GM23338 (cell line): ENCODE measurements at regions not wholly inside any gene's neighbourhood (a gene's known extent, or its start where the extent isn't known, plus 50 kb on each side); places are given as distances from the start of the nearest gene placed in this dataset.

Experiments
- CTCF ChIP-seq, 2 experiments: fragments of 200-600 bp in 1 of 2; sonication (generic) in 1 of 2; conservative IDR thresholded peaks; 2 replicates each; pipeline versions ENCODE4 v1.5.1 to v1.6.1; 2016 to 2017; ENCODE audit warnings: antibody characterized with exemption in 2 of 2, low read depth in 2 of 2, mild to moderate bottlenecking in 2 of 2, moderate library complexity in 1 of 2
- TF ChIP-seq, protein P1 (sequence below): IDR thresholded peaks from one replicate; pipeline ENCODE4 v1.6.1; 2018; ENCODE audit warnings: antibody characterized with exemption; ENCODE audit not compliant: unreplicated experiment

DNA sequence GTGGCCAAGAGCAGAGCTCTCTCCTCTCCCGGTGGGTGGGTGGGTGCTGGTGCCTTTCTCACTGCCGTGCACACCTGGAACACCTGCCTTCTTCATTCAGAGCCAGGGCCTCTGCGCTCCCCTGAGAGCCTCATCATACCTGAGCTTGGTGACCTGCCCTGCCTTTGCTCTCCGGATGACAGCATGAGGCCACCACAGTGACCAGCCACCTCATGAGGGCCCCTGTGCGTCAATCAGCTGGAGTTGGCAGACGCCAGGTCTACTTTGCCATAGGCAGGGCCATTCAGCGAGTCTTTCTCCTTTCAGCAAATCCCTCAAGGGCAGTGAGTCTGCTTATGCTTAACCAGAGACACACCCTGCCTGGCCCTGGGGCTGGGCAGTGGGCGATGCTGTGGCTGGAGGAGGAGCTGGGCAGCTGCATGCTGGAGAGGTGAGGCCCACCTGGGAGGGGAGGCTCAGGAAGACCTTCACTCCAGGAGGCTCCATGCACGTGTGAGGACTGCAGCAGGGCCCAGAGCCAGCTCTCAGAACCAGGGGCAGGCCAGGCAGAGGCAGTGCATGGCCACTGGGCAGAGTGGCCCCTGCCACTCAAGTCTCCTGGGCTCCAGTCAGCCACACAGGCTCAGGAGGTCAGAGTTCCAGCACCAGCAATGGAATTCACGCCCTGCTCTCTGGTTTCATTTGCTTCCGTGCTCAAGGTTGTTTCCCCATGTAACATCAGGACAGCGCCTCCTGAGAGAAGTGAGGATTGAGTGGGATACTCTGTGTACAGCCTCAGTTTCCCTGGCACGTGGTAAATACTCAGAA, 417.5 kb upstream of the MYT1L start:
- no peak for TF ChIP-seq CTCF (conservative IDR thresholded peaks at IDR 0.05; ENCODE audit: low read depth in 2 of 2)
- TF ChIP-seq, protein P1, sequence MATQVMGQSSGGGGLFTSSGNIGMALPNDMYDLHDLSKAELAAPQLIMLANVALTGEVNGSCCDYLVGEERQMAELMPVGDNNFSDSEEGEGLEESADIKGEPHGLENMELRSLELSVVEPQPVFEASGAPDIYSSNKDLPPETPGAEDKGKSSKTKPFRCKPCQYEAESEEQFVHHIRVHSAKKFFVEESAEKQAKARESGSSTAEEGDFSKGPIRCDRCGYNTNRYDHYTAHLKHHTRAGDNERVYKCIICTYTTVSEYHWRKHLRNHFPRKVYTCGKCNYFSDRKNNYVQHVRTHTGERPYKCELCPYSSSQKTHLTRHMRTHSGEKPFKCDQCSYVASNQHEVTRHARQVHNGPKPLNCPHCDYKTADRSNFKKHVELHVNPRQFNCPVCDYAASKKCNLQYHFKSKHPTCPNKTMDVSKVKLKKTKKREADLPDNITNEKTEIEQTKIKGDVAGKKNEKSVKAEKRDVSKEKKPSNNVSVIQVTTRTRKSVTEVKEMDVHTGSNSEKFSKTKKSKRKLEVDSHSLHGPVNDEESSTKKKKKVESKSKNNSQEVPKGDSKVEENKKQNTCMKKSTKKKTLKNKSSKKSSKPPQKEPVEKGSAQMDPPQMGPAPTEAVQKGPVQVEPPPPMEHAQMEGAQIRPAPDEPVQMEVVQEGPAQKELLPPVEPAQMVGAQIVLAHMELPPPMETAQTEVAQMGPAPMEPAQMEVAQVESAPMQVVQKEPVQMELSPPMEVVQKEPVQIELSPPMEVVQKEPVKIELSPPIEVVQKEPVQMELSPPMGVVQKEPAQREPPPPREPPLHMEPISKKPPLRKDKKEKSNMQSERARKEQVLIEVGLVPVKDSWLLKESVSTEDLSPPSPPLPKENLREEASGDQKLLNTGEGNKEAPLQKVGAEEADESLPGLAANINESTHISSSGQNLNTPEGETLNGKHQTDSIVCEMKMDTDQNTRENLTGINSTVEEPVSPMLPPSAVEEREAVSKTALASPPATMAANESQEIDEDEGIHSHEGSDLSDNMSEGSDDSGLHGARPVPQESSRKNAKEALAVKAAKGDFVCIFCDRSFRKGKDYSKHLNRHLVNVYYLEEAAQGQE = no peak
